ENCODE measurements at regions not wholly inside any gene's neighbourhood (a gene's known extent, or its start where the extent isn't known, plus 50 kb on each side); places are given as distances from the start of the nearest gene placed in this dataset.

GRCh38 chr13:39803156-39803555 is 147.7 kb downstream of the COG6 start:
- TF ChIP-seq CTCF (conservative IDR thresholded peaks at IDR 0.05; ENCODE audit: low read length), result no peak
- no peak for DNase-seq (ENCODE audit: low read depth)
- H3K4me3 ChIP-seq (ENCODE audit: low read length), result no peak overlapping the region

GRCh38 chr13:39803851-39804250 is 148.4 kb downstream of the COG6 start:
- no peak overlapping the region for H3K4me3 ChIP-seq (ENCODE audit: low read length)
- DNase-seq (ENCODE audit: low read depth), result no peak
- no peak for TF ChIP-seq CTCF (conservative IDR thresholded peaks at IDR 0.05; ENCODE audit: low read length)

- H3K4me3 ChIP-seq (ENCODE audit: low read length), result no peak overlapping the region
- no peak for TF ChIP-seq CTCF (conservative IDR thresholded peaks at IDR 0.05; ENCODE audit: low read length)
- DNase-seq (ENCODE audit: low read depth), result no peak
These were observed 149.1 kb downstream of the COG6 start for GRCh38 chr13:39804332-39805210.

GRCh38 chr13:39809466-39809865 is 154.0 kb downstream of the COG6 start:
- H3K4me3 ChIP-seq (ENCODE audit: low read length), result no peak overlapping the region
- no peak for DNase-seq (ENCODE audit: low read depth)
- TF ChIP-seq CTCF (conservative IDR thresholded peaks at IDR 0.05; ENCODE audit: low read length), result no peak

- DNase-seq (ENCODE audit: low read depth), result no peak
- H3K4me3 ChIP-seq (ENCODE audit: low read length), result no peak overlapping the region
- no peak for TF ChIP-seq CTCF (conservative IDR thresholded peaks at IDR 0.05; ENCODE audit: low read length)
These were observed 154.8 kb downstream of the COG6 start for GRCh38 chr13:39810091-39810877.

GRCh38 chr13:39811051-39811450 is 155.6 kb downstream of the COG6 start:
- no peak for TF ChIP-seq CTCF (conservative IDR thresholded peaks at IDR 0.05; ENCODE audit: low read length)
- H3K4me3 ChIP-seq (ENCODE audit: low read length), result no peak overlapping the region
- DNase-seq (ENCODE audit: low read depth), result no peak

Measured in AG10803 (cell line).